ENCODE measurements at regions not wholly inside any gene's neighbourhood (a gene's known extent, or its start where the extent isn't known, plus 50 kb on each side); places are given as distances from the start of the nearest gene placed in this dataset.

DNA sequence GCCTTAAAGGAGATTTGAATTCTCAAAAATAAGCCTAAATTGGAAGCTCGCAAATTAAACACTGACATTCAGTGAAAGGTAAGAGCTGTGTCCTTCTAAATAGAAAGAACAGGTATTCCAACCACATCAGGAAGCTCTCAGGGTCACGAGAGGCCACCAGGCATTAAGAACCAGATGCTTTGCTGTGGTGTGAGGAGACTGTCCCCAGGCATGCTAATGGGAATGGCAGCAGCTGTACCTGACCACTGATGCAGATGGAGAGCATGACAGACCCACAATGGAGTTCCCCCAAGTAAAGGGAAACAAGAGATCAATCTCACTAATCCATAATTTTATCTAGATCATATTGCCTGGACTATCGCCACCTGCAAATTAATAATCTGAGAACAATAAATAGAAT lies 658.9 kb upstream of the NOX3 start:
- DNase-seq, result no peak

DNA sequence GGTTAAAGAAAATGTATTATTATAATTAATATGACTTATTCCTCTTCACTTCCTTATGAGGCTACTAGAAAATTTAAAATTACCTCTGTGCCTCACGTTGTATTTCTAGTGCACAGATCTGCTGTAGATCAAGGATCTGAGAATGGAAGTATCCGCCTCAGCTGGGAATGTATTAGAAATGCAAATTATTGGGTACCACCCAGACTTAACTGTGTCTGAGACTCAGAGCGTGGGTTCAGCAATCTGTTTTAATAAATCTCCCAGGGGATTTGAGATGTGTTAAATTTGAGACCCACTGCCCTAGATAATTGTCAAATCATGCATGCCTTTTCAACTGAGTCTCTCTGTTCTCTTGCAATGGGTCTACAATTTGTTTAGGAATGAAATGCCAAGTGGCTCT lies 658.0 kb upstream of the NOX3 start:
- DNase-seq, result no peak

DNA sequence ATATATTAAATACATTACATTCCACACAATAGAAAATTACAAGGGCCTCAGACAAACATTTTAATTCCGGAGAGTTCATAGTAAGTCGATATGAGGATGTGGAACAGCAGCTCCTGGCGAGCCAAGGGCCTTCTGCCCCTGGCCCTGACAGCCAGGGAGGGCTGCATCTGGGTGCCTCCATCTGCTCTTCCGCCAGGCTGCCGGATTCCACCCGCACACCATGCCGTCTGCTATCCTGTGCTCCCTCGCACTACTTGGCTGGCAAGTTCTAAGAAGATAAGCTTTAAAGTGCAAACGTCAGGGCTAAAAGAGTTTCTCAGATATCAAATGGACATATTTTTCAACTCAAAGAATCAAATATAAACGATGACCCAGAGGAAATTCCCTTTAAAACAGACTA lies 656.3 kb upstream of the NOX3 start:
- no peak for DNase-seq

DNA sequence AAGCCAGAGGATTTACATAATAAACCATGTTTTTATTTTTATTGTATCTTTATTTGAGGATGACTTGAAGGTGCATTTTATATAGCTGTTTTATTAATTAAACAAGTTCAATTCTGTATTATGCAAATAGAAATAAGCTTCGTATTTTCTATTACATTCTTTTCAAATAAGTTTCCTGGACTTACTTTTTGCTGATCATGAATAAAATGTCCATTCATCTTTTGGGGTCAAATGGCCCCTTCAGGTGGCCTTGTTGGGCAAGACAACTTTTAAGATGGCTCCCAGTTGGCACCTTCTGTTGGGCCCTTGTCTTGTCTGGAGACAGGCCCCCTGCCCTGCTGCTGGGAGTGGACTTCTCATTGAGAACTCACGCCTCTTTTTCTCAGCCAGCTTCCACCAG lies 654.6 kb upstream of the NOX3 start:
- DNase-seq, result no peak

DNA sequence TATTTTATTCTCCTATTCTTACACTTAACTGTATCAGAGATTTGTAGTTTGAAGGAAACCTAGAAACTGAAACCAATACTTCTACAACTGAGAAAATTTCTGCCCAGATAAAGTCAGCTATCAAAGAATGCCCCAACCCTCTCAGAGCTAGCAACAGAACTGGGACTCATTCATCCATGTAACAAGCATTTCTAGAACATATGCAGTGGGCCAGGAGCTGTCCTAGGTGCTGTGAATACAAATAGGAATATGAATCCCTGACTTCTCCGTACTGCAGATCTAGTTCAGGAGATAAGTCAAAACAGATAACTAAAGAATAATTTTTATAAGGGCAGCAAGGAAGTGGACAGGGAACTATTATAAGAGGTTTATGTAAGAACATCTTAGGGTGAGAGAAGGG lies 654.1 kb upstream of the NOX3 start:
- no peak for DNase-seq

GRCh38 chr6:156107624-156108101 lies 652.0 kb upstream of the NOX3 start:
- no peak for DNase-seq

DNA sequence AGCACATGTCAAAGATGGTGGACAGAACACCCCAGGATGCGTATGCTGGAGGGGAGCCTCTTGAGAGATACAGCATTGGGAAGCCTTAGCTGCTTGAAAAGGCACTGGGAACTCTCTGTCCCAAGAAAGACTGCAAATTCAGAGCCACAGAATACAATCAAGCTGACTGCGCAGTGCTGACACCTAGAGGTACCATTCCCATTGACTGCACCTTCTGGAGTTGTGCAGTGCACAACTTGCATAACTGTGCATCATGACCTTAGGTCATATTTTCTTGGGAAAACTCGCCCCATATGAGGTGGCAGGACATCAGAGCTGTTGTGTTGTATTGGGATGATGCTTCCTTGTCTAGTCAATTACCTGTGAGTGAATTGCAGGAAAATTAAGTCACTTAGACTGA lies 646.5 kb upstream of the NOX3 start:
- no peak for DNase-seq

GRCh38 chr6:156098839-156099238 lies 643.2 kb upstream of the NOX3 start:
- DNase-seq, result no peak

DNA sequence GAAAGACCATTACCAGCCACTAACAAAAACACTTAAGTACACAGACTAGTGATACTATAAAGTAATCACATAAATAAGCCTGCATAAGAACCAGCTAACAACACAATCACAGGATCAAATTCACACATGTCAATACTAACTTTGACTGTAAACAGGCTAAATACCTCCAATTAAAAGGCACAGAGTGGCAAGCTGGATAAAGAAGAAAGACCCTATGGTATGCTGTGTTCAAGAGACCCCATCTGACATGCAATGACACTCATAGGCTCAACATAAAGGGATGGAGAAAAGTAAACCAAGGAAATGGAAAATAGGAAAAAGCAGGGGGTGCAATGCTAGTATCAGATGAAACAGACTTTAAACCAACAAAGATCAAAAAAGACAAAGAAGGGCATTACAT lies 631.8 kb upstream of the NOX3 start:
- DNase-seq, result no peak

- no peak for DNase-seq
Measured at GRCh38 chr6:156082012-156082411, 626.4 kb upstream of the NOX3 start.

GRCh38 chr6:156080371-156080770 lies 624.7 kb upstream of the NOX3 start:
- DNase-seq, result no peak

GRCh38 chr6:156068881-156069280 lies 613.2 kb upstream of the NOX3 start:
- DNase-seq, result no peak

GRCh38 chr6:156065849-156066248 lies 610.2 kb upstream of the NOX3 start:
- DNase-seq, result no peak

- no peak for DNase-seq
Measured at GRCh38 chr6:156062091-156062563, 606.5 kb upstream of the NOX3 start.

DNA sequence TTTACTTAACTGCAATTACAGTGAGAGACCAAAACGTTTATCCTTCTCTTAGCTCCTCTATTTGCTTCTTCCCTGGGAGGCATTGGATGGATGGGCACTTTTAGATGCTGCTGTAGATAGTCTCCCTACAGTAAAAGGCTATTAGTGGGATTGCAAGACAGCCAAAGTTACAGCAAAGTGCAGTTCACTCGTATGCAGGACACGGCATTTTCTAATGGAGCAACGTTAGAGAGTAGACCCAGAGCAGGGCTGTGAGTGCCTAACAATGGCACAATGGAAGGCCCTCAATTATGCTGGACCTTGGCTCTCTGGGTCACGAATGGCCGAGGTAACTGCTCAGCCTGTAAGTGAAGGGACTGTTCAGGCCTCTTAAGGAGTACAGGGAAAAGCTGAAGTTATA lies 605.8 kb upstream of the NOX3 start:
- DNase-seq, result no peak

GRCh38 chr6:156060013-156060412 lies 604.4 kb upstream of the NOX3 start:
- DNase-seq, result no peak

DNA sequence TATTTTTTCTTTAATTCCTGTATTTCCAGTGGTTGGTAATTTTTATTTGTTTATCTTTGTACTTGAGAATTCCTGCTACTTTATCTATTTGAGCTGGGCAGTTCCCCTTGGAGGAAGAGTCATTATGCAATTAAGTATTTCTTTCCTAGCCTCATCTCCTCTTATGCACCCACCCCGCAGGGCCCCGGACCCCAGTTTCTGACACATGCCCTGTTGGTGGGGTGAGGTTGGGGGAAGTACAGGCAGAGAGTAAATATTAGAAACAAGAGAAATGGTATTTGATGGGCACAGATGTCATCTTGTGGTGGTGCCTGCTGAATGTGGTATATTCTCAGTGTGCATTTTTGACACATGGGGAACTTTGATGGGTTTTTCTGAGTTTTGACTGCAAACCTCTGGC lies 602.7 kb upstream of the NOX3 start:
- DNase-seq, result no peak

GRCh38 chr6:156057869-156058268 lies 602.2 kb upstream of the NOX3 start:
- DNase-seq, result no peak

DNA sequence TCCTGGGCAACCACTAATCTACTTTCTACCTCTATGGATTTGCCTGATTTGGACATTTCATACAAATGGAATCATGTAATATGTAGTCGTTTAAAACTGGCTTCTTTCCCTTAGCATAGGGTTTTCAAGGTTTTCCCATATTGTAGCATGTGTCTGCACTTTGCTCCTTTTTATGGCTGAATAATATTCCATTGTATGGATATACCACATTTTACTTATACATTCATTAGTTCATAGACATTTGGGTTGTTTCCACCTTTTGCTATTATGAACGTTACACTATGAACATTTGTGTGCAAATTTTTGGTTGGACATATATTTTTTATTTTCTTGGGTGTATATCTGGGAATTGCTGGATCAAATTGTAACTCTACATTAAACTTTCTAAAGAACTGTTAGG lies 600.4 kb upstream of the NOX3 start:
- no peak for DNase-seq

- no peak for DNase-seq
Measured at GRCh38 chr6:156053626-156054025, 598.0 kb upstream of the NOX3 start.

DNA sequence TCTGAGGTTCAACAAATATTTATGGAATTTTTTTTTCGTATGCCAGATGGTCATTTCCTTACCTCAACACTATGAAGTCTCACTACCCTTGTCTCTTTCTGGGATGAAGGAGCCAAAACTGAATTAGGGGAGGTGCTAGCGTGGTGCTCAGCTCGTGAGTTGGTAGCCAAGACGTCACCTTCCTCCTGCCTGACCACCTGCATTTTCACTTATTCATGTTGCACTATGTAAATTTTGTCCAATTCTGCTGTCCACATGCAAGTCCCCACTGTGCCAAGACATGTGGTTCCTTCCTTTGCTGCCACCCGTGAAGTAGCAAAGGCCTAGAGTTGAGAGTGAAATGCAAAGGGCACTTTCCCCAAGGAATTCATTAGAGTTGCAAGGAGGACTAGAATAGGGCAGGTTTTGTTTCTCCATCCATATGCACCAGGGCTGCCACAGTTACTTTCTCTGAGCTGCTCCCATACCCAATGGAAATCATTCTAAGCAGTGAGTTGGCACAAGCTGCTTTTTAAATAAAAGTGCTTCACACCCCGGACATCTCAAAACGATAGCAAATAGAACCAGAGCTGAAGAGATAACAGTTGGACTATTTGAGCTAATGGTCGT lies 591.3 kb upstream of the NOX3 start:
- DNase-seq, result no peak

- DNase-seq, result no peak
Measured at GRCh38 chr6:156046268-156046665, 590.6 kb upstream of the NOX3 start.

- DNase-seq, result no peak
Measured at GRCh38 chr6:156045401-156046267, 590.0 kb upstream of the NOX3 start.

DNA sequence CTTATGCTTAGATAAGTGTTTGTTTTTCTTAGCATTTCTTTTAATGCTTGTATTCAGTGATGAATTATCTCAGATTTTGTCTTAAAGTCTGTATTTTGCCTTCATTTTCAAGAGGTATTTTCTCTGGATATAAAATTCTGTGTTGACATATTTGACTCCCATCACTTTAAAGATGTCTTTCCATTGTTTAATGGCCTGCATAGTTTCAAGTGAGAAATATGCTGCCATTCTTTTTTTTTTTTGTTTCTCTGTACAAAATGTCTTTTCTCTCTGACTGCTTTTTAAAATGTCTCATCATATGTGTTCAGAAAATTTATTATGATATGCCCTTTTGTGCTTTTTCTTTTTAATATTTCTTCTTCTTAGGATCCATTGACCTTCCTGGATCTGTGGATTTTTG lies 578.0 kb upstream of the NOX3 start:
- no peak for DNase-seq

Measured in occipital lobe (tissue), 1 donor.